Colonic mucosa (tissue), 4 donors: ENCODE measurements at regions not wholly inside any gene's neighbourhood (a gene's known extent, or its start where the extent isn't known, plus 50 kb on each side); places are given as distances from the start of the nearest gene placed in this dataset.

ENCODE experiments used
- DNase-seq: peaks from one replicate; pipeline ENCODE4 v3.0.0-alpha.2; 2020
- H3K27ac ChIP-seq: fragments of 200-600 bp; one replicate; pipeline ENCODE4 v1.8.0; 2021
- H3K27me3 ChIP-seq: fragments of 200-600 bp; one replicate; pipeline ENCODE4 v1.8.0; 2021
- H3K36me3 ChIP-seq: fragments of 200-600 bp; one replicate; pipeline ENCODE4 v1.8.0; 2021
- H3K4me1 ChIP-seq: fragments of 200-600 bp; one replicate; pipeline ENCODE4 v1.8.0; 2021; ENCODE audit warnings: mild to moderate bottlenecking
- H3K4me3 ChIP-seq: fragments of 200-600 bp; one replicate; pipeline ENCODE4 v1.8.0; 2021
- H3K9ac ChIP-seq, 2 donors: one replicate each; pipeline ENCODE4 v1.7.0; 2013; ENCODE audit warnings: control low read depth in 2 of 2, low read depth in 2 of 2, low read length in 2 of 2
- H3K9me3 ChIP-seq: fragments of 200-600 bp; one replicate; pipeline ENCODE4 v1.8.0; 2021
- intact Hi-C: fragments of 100-400 bp; cut with DNase I; formaldehyde crosslinking; loops from one replicate; pipeline ENCODE4 v1.14.1; 2022
- TF ChIP-seq, protein P1 (sequence below): fragments of 200-600 bp; IDR thresholded peaks from one replicate; pipeline ENCODE4 v1.8.0; 2022; ENCODE audit warnings: antibody characterized with exemption, mild to moderate bottlenecking
- donor health status: healthy.
- donor health status: DM: no; HTN: no; CAD: no.
- donor health status: DM: no; HTN: no; CAD: no.

DNA sequence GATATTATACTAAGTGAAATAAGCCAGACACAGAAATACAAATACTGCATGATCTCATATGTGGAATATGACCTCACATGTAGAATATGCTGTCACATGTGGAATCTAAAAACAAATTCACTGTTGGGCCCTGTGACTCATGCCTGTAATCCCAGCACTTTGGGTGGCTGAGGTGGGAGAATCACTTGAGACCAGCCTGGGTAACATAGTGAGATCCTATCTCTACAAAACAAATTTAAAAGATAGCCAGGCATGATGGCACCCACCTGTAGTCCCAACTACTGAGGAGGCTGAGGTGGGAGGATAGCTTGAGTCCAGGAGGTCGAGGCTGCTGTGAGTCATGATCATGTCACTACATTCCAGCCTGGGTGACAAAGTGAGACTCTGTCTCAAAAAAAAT, 160.3 kb downstream of the PTEN start:
- TF ChIP-seq, protein P1, sequence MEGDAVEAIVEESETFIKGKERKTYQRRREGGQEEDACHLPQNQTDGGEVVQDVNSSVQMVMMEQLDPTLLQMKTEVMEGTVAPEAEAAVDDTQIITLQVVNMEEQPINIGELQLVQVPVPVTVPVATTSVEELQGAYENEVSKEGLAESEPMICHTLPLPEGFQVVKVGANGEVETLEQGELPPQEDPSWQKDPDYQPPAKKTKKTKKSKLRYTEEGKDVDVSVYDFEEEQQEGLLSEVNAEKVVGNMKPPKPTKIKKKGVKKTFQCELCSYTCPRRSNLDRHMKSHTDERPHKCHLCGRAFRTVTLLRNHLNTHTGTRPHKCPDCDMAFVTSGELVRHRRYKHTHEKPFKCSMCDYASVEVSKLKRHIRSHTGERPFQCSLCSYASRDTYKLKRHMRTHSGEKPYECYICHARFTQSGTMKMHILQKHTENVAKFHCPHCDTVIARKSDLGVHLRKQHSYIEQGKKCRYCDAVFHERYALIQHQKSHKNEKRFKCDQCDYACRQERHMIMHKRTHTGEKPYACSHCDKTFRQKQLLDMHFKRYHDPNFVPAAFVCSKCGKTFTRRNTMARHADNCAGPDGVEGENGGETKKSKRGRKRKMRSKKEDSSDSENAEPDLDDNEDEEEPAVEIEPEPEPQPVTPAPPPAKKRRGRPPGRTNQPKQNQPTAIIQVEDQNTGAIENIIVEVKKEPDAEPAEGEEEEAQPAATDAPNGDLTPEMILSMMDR = no peak
- Histone ChIP-seq H3K36me3 (no peaks in the 10 kb centered on the region), H3K9ac (no peak overlapping the region), H3K27me3 (no peaks in the 10 kb centered on the region), H3K27ac (no peak overlapping the region), H3K9me3 (no peaks in the 10 kb centered on the region), H3K4me1 (no peaks in the 10 kb centered on the region), H3K4me3 (no peak overlapping the region)
- no peak for DNase-seq
- intact Hi-C loops = no loop called here

GRCh38 chr10:88026031-88026430, 162.6 kb downstream of the PTEN start:
- intact Hi-C loops = no loop called here
- no peak overlapping the region for H3K4me3 ChIP-seq
- H3K36me3 ChIP-seq = no peaks in the 10 kb centered on the region
- H3K9me3 ChIP-seq = no peaks in the 10 kb centered on the region
- TF ChIP-seq, protein P1 = no peak
- no peak overlapping the region for H3K27ac ChIP-seq
- no peaks in the 10 kb centered on the region for H3K4me1 ChIP-seq
- no peak for DNase-seq
- H3K9ac ChIP-seq = no peak overlapping the region
- H3K27me3 ChIP-seq = no peaks in the 10 kb centered on the region

DNA sequence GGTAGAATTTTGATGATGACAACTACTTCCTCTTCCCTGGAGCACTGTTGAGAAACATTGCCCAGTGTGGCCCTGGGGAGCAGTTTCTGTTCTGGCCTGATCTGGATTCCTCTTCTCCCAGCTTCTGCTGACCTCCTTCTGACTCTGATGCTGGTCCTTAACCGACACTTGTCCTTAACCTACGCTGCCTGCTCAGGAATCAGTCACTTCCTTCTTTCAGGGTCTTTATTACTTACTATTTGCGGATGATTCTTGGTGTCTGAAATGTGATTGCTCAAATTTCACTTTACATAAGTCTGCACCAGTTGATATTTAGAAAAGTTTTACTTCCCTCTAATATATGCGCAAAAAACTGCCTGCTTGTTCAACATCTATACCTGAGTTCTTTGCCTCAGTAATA, 164.1 kb downstream of the PTEN start:
- H3K27me3 ChIP-seq = no peaks in the 10 kb centered on the region
- H3K4me3 ChIP-seq = no peak overlapping the region
- no peak overlapping the region for H3K9ac ChIP-seq
- no peak for DNase-seq
- H3K9me3 ChIP-seq = no peaks in the 10 kb centered on the region
- TF ChIP-seq, protein P1 = no peak
- no peaks in the 10 kb centered on the region for H3K36me3 ChIP-seq
- intact Hi-C loops = no loop called here
- H3K4me1 ChIP-seq = no peaks in the 10 kb centered on the region
- no peak overlapping the region for H3K27ac ChIP-seq

- H3K9me3 ChIP-seq = no peaks in the 10 kb centered on the region
- H3K36me3 ChIP-seq = no peaks in the 10 kb centered on the region
- H3K4me1 ChIP-seq = no peaks in the 10 kb centered on the region
- H3K27ac ChIP-seq = no peak overlapping the region
- no peak overlapping the region for H3K9ac ChIP-seq
- TF ChIP-seq, protein P1 = no peak
- H3K27me3 ChIP-seq = no peaks in the 10 kb centered on the region
- intact Hi-C loops = no loop called here
- H3K4me3 ChIP-seq = no peak overlapping the region
- no peak for DNase-seq
Observed at GRCh38 chr10:88028072-88028471, 164.6 kb downstream of the PTEN start.

GRCh38 chr10:88028654-88029053, 165.2 kb downstream of the PTEN start:
- H3K36me3 ChIP-seq = no peaks in the 10 kb centered on the region
- H3K27me3 ChIP-seq = no peaks in the 10 kb centered on the region
- intact Hi-C loops = no loop called here
- no peak overlapping the region for H3K4me3 ChIP-seq
- no peaks in the 10 kb centered on the region for H3K4me1 ChIP-seq
- H3K9me3 ChIP-seq = no peaks in the 10 kb centered on the region
- peak; percentile 28 for DNase-seq
- H3K27ac ChIP-seq = no peak overlapping the region
- no peak overlapping the region for H3K9ac ChIP-seq
- TF ChIP-seq, protein P1 = no peak

DNA sequence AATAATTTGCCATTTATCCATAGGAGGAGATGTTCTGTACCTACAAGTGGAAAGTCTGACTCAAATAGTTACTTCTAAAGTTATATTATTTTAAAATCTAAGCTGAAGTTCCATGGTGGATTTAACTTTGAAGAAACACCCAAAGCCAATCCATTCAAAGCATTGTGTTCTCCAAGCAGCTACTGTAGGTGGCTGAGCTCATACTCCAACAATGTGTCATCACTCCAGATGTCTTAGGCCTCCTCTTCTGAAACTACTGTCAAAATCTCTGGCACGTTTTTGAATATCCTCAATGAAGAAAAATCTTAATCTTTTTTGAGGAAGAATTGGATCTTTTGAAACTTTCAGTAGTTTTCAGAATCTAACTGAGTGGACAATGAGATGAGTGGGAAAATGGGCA, 169.1 kb downstream of the PTEN start:
- TF ChIP-seq, protein P1 = no peak
- intact Hi-C loops = no loop called here

More for the DNA sequence above, 169.1 kb downstream of the PTEN start:
- no peaks in the 10 kb centered on the region for H3K4me1 ChIP-seq
- DNase-seq = no peak
- no peaks in the 10 kb centered on the region for H3K36me3 ChIP-seq
- H3K9ac ChIP-seq = no peak overlapping the region
- no peaks in the 10 kb centered on the region for H3K9me3 ChIP-seq
- no peak overlapping the region for H3K27ac ChIP-seq
- H3K4me3 ChIP-seq = no peak overlapping the region
- no peaks in the 10 kb centered on the region for H3K27me3 ChIP-seq
